Sciatic nerve (tissue), 2 donors: ENCODE measurements at regions not wholly inside any gene's neighbourhood (a gene's known extent, or its start where the extent isn't known, plus 50 kb on each side); places are given as distances from the start of the nearest gene placed in this dataset.
"Not testable (repeated sequence)": the region's sequence is repeated elsewhere in the genome, so short reads cannot be mapped to it uniquely, and the experiment has no call there.

Experiments
- ATAC-seq: fragments of 200-7000 bp; cut with Tn5 transposase; one replicate; pipeline ENCODE4 v1.9.1; 2020; ENCODE audit warnings: mild to moderate bottlenecking, moderate library complexity
- DNase-seq: peaks from one replicate; pipeline ENCODE4 v3.0.0-alpha.2; 2020; ENCODE audit warnings: low spot score
- intact Hi-C: fragments of 100-400 bp; cut with DNase I; formaldehyde crosslinking; loops from one replicate; pipeline ENCODE4 v1.14.2; 2022
- donor health status: DM: no; HTN: no; CAD: no.
- donor health status: DM: no; HTN: no; CAD: no.

GRCh38 chr17:53649201-53649600 is 173.5 kb upstream of the KIF2B start:
- intact Hi-C loops, result no loop called here
- DNase-seq, result no peak
- no peak for ATAC-seq

GRCh38 chr17:53646835-53647234 is 175.9 kb upstream of the KIF2B start:
- DNase-seq (no peak), ATAC-seq (no peak)
- intact Hi-C loops, result no loop called here

- ATAC-seq, result no peak
- no peak for DNase-seq
- intact Hi-C loops, result no loop called here
These were observed 181.9 kb upstream of the KIF2B start for GRCh38 chr17:53640808-53641207.

GRCh38 chr17:53635444-53635843 is 187.3 kb upstream of the KIF2B start:
- intact Hi-C loops, result no loop called here
- no peak for ATAC-seq
- DNase-seq, result no peak

GRCh38 chr17:53633856-53634255 is 188.9 kb upstream of the KIF2B start:
- no peak for ATAC-seq
- no peak for DNase-seq
- intact Hi-C loops, result no loop called here

- ATAC-seq, result no peak
- intact Hi-C loops, result no loop called here
These were observed 191.2 kb upstream of the KIF2B start for GRCh38 chr17:53631486-53631885.

GRCh38 chr17:53630638-53631037 is 192.1 kb upstream of the KIF2B start:
- ATAC-seq (no peak), DNase-seq (no peak)
- intact Hi-C loops, result no loop called here

More at GRCh38 chr17:53631486-53631885, 191.2 kb upstream of the KIF2B start:
- no peak for DNase-seq

GRCh38 chr17:53630115-53630514 is 192.6 kb upstream of the KIF2B start:
- DNase-seq, result no peak
- intact Hi-C loops, result no loop called here
- no peak for ATAC-seq

- ATAC-seq (no peak), DNase-seq (no peak)
- intact Hi-C loops, result no loop called here
These were observed 193.5 kb upstream of the KIF2B start for GRCh38 chr17:53629188-53629587.

- intact Hi-C loops, result no loop called here
- DNase-seq, result no peak
- ATAC-seq, result no peak
These were observed 194.7 kb upstream of the KIF2B start for GRCh38 chr17:53628011-53628410.

GRCh38 chr17:53627511-53627910 is 195.2 kb upstream of the KIF2B start:
- no peak for ATAC-seq

GRCh38 chr17:53626286-53626685 is 196.4 kb upstream of the KIF2B start:
- no peak for DNase-seq
- intact Hi-C loops, result no loop called here
- ATAC-seq, result no peak

More at GRCh38 chr17:53627511-53627910, 195.2 kb upstream of the KIF2B start:
- intact Hi-C loops, result no loop called here
- no peak for DNase-seq

- intact Hi-C loops, result no loop called here
- DNase-seq (no peak), ATAC-seq (no peak)
These were observed 203.7 kb upstream of the KIF2B start for GRCh38 chr17:53619025-53619424.

GRCh38 chr17:53608208-53608607 is 214.5 kb upstream of the KIF2B start:
- intact Hi-C loops, ATAC-seq, DNase-seq: not testable (repeated sequence)

- ATAC-seq (no peak), DNase-seq (no peak)
- intact Hi-C loops, result no loop called here
These were observed 215.3 kb upstream of the KIF2B start for GRCh38 chr17:53607475-53607874.

GRCh38 chr17:53588317-53588716 is 234.4 kb upstream of the KIF2B start:
- ATAC-seq (no peak), DNase-seq (no peak)
- intact Hi-C loops, result no loop called here

GRCh38 chr17:53574038-53574437 is 248.7 kb upstream of the KIF2B start:
- intact Hi-C loops, result no loop called here
- DNase-seq, result no peak
- no peak for ATAC-seq

GRCh38 chr17:53571342-53571741 is 251.4 kb upstream of the KIF2B start:
- intact Hi-C loops, result no loop called here
- ATAC-seq, result no peak

GRCh38 chr17:53570731-53571130 is 252.0 kb upstream of the KIF2B start:
- no peak for ATAC-seq

More at GRCh38 chr17:53571342-53571741, 251.4 kb upstream of the KIF2B start:
- no peak for DNase-seq

GRCh38 chr17:53560953-53561352 is 261.8 kb upstream of the KIF2B start:
- no peak for DNase-seq
- intact Hi-C loops, result no loop called here
- no peak for ATAC-seq

More at GRCh38 chr17:53570731-53571130, 252.0 kb upstream of the KIF2B start:
- intact Hi-C loops, result no loop called here
- no peak for DNase-seq

- intact Hi-C loops, result no loop called here
- no peak for ATAC-seq
- DNase-seq, result no peak
These were observed 274.5 kb upstream of the KIF2B start for GRCh38 chr17:53548252-53548651.

- intact Hi-C loops, result no loop called here
- no peak for ATAC-seq
- DNase-seq, result no peak
These were observed 279.3 kb upstream of the KIF2B start for GRCh38 chr17:53543472-53543871.
